ENCODE measurements at regions not wholly inside any gene's neighbourhood (a gene's known extent, or its start where the extent isn't known, plus 50 kb on each side); places are given as distances from the start of the nearest gene placed in this dataset.

DNA sequence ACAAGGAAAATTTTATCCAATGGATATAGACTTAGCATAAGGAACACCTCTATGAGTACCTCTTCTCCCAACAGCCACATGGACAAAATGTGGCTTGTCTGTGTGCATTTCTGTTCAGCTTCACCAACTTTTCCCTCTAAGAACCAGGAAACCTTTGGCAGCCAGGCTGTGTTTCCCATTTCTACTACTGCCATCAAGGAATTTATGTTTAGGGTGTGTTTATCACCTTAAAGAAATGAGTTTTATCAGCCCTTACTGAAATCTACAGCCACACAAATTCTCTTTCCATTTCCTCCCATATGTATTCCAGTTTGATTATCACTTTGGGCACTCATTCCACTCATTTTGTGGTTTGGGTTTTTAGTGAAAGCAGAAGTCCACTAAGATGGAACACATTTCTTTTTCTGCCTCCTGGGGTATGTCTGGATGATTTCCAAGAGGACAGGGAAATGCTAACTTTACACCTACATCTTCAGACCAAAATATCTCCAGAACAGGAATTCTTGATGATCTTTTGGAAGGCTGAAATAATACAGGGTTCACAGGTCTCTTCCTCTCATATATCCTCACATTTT lies 82.6 kb upstream of the MAOA start:
- H3K4me3 ChIP-seq (ENCODE audit: low read depth in 1 of 3, low read length in 3 of 3) = no peak overlapping the region
- no peaks in the 10 kb centered on the region for H3K4me1 ChIP-seq (ENCODE audit: control insufficient read depth in 4 of 4, insufficient read depth in 4 of 4, low read length in 3 of 4)
- H3K36me3 ChIP-seq (ENCODE audit: control insufficient read depth in 4 of 4, insufficient read depth in 3 of 4, low read depth in 1 of 4, low read length in 3 of 4) = no peaks in the 10 kb centered on the region
- no peak overlapping the region for H3K27ac ChIP-seq (ENCODE audit: low read depth in 1 of 2, low read length in 2 of 2)
- no peaks in the 10 kb centered on the region for H3K27me3 ChIP-seq (ENCODE audit: control insufficient read depth in 4 of 4, insufficient read depth in 4 of 4, low read length in 3 of 4)
- no peak for DNase-seq (ENCODE audit: low spot score)
- no peaks in the 10 kb centered on the region for H3K9me3 ChIP-seq (ENCODE audit: control insufficient read depth in 4 of 4, low read length in 3 of 4)
- H3K9ac ChIP-seq (ENCODE audit: low read depth in 1 of 2, low read length in 2 of 2) = no peak overlapping the region
- TF ChIP-seq JUND (IDR thresholded peaks at IDR 0.05) (no peak), HNF4G (IDR thresholded peaks at IDR 0.05) (no peak), TAF1 (conservative IDR thresholded peaks at IDR 0.05) (no peak), NR2F2 (IDR thresholded peaks at IDR 0.05) (no peak), HNF4A (conservative IDR thresholded peaks at IDR 0.05) (no peak), FOXA2 (IDR thresholded peaks at IDR 0.05) (no peak), RAD21 (IDR thresholded peaks at IDR 0.05) (no peak), RXRA (IDR thresholded peaks at IDR 0.05) (no peak), SP1 (IDR thresholded peaks at IDR 0.05) (no peak), EGR1 (IDR thresholded peaks at IDR 0.05; ENCODE audit: low read depth in 2 of 2) (no peak)
- TF ChIP-seq, protein P1, sequence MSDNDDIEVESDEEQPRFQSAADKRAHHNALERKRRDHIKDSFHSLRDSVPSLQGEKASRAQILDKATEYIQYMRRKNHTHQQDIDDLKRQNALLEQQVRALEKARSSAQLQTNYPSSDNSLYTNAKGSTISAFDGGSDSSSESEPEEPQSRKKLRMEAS (IDR thresholded peaks at IDR 0.05) = no peak
- TF ChIP-seq, protein P2, sequence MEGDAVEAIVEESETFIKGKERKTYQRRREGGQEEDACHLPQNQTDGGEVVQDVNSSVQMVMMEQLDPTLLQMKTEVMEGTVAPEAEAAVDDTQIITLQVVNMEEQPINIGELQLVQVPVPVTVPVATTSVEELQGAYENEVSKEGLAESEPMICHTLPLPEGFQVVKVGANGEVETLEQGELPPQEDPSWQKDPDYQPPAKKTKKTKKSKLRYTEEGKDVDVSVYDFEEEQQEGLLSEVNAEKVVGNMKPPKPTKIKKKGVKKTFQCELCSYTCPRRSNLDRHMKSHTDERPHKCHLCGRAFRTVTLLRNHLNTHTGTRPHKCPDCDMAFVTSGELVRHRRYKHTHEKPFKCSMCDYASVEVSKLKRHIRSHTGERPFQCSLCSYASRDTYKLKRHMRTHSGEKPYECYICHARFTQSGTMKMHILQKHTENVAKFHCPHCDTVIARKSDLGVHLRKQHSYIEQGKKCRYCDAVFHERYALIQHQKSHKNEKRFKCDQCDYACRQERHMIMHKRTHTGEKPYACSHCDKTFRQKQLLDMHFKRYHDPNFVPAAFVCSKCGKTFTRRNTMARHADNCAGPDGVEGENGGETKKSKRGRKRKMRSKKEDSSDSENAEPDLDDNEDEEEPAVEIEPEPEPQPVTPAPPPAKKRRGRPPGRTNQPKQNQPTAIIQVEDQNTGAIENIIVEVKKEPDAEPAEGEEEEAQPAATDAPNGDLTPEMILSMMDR (IDR thresholded peaks at IDR 0.05; ENCODE audit: low read depth, low read length, missing input control) = no peak
- TF ChIP-seq, protein P3, sequence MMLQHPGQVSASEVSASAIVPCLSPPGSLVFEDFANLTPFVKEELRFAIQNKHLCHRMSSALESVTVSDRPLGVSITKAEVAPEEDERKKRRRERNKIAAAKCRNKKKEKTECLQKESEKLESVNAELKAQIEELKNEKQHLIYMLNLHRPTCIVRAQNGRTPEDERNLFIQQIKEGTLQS (IDR thresholded peaks at IDR 0.05) = no peak

DNA sequence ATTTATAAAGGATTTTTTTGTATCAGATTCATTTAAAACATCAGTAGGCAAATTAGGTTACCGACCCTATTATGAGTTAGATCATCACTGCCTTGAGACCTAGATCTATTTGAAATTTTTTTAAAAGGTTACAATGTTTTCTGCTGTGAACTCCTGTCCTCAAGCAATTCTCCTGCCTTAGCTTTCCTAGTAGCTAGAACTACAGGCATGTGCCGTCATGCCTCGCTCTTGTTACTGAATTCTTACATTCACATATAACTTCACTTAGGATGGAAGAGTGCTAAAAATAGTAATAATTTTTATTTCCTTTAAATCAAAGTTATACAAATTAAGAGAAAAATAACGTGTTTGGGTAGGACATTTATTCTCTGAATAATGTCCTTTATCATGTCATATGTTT lies 75.5 kb upstream of the MAOA start:
- Histone ChIP-seq H3K27ac (ENCODE audit: low read depth in 1 of 2, low read length in 2 of 2) (no peak overlapping the region), H3K27me3 (ENCODE audit: control insufficient read depth in 4 of 4, insufficient read depth in 4 of 4, low read length in 3 of 4) (peaks cover 0 to 7% (median 0%) of the 10 kb centered on the region in 4 donors), H3K9me3 (ENCODE audit: control insufficient read depth in 4 of 4, low read length in 3 of 4) (no peaks in the 10 kb centered on the region), H3K4me3 (ENCODE audit: low read depth in 1 of 3, low read length in 3 of 3) (no peak overlapping the region), H3K9ac (ENCODE audit: low read depth in 1 of 2, low read length in 2 of 2) (no peak overlapping the region), H3K4me1 (ENCODE audit: control insufficient read depth in 4 of 4, insufficient read depth in 4 of 4, low read length in 3 of 4) (no peaks in the 10 kb centered on the region), H3K36me3 (ENCODE audit: control insufficient read depth in 4 of 4, insufficient read depth in 3 of 4, low read depth in 1 of 4, low read length in 3 of 4) (no peaks in the 10 kb centered on the region)
- DNase-seq (ENCODE audit: low spot score) = no peak
- no peak for TF ChIP-seq FOXA2 (IDR thresholded peaks at IDR 0.05)
- TF ChIP-seq HNF4A (conservative IDR thresholded peaks at IDR 0.05) = no peak
- TF ChIP-seq, protein P1 (IDR thresholded peaks at IDR 0.05) = no peak
- no peak for TF ChIP-seq YY1 (IDR thresholded peaks at IDR 0.05)
- TF ChIP-seq, protein P2 (IDR thresholded peaks at IDR 0.05; ENCODE audit: low read depth, low read length, missing input control) = no peak
- TF ChIP-seq, protein P3 (IDR thresholded peaks at IDR 0.05) = no peak
- no peak for TF ChIP-seq SP1 (IDR thresholded peaks at IDR 0.05)
- no peak for TF ChIP-seq HNF4G (IDR thresholded peaks at IDR 0.05)
- TF ChIP-seq EGR1 (IDR thresholded peaks at IDR 0.05; ENCODE audit: low read depth in 2 of 2) = no peak
- TF ChIP-seq RAD21 (IDR thresholded peaks at IDR 0.05) = no peak
- no peak for TF ChIP-seq TAF1 (conservative IDR thresholded peaks at IDR 0.05)
- TF ChIP-seq FOXA1 (IDR thresholded peaks at IDR 0.05) = no peak
- TF ChIP-seq NR2F2 (IDR thresholded peaks at IDR 0.05) = no peak
- TF ChIP-seq GABPA (IDR thresholded peaks at IDR 0.05 in 1 of 2, conservative IDR thresholded peaks at IDR 0.05 in 1 of 2) = no peak
- TF ChIP-seq, protein P4, sequence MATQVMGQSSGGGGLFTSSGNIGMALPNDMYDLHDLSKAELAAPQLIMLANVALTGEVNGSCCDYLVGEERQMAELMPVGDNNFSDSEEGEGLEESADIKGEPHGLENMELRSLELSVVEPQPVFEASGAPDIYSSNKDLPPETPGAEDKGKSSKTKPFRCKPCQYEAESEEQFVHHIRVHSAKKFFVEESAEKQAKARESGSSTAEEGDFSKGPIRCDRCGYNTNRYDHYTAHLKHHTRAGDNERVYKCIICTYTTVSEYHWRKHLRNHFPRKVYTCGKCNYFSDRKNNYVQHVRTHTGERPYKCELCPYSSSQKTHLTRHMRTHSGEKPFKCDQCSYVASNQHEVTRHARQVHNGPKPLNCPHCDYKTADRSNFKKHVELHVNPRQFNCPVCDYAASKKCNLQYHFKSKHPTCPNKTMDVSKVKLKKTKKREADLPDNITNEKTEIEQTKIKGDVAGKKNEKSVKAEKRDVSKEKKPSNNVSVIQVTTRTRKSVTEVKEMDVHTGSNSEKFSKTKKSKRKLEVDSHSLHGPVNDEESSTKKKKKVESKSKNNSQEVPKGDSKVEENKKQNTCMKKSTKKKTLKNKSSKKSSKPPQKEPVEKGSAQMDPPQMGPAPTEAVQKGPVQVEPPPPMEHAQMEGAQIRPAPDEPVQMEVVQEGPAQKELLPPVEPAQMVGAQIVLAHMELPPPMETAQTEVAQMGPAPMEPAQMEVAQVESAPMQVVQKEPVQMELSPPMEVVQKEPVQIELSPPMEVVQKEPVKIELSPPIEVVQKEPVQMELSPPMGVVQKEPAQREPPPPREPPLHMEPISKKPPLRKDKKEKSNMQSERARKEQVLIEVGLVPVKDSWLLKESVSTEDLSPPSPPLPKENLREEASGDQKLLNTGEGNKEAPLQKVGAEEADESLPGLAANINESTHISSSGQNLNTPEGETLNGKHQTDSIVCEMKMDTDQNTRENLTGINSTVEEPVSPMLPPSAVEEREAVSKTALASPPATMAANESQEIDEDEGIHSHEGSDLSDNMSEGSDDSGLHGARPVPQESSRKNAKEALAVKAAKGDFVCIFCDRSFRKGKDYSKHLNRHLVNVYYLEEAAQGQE (IDR thresholded peaks at IDR 0.05) = no peak
- TF ChIP-seq RXRA (IDR thresholded peaks at IDR 0.05) = no peak
- TF ChIP-seq, protein P5, sequence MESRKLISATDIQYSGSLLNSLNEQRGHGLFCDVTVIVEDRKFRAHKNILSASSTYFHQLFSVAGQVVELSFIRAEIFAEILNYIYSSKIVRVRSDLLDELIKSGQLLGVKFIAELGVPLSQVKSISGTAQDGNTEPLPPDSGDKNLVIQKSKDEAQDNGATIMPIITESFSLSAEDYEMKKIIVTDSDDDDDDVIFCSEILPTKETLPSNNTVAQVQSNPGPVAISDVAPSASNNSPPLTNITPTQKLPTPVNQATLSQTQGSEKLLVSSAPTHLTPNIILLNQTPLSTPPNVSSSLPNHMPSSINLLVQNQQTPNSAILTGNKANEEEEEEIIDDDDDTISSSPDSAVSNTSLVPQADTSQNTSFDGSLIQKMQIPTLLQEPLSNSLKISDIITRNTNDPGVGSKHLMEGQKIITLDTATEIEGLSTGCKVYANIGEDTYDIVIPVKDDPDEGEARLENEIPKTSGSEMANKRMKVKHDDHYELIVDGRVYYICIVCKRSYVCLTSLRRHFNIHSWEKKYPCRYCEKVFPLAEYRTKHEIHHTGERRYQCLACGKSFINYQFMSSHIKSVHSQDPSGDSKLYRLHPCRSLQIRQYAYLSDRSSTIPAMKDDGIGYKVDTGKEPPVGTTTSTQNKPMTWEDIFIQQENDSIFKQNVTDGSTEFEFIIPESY (IDR thresholded peaks at IDR 0.05) = no peak
- TF ChIP-seq JUND (IDR thresholded peaks at IDR 0.05) = no peak
- WGBS = 93% methylated on average over 4 of the region's 4 CpGs

Measured in liver (tissue), 8 donors.